Activated CD8-positive, alpha-beta T cell treated with anti-CD3 and anti-CD28 coated beads for 36 hours (primary cell): ENCODE measurements at regions not wholly inside any gene's neighbourhood (a gene's known extent, or its start where the extent isn't known, plus 50 kb on each side); places are given as distances from the start of the nearest gene placed in this dataset.

Experiments used
- ATAC-seq: fragments of 200-7000 bp; cut with Tn5 transposase; one replicate; pipeline ENCODE4 v1.10.0; 2021; ENCODE audit warnings: mild to moderate bottlenecking, moderate library complexity
- CTCF ChIA-PET: fragments of 350-600 bp; sonication (Branson Sonifier 250); formaldehyde crosslinking; loops from one replicate; lab custom pipeline; 2021; ENCODE audit warnings: antibody characterized with exemption; lab: Charles Lee
- POLR2A ChIA-PET: fragments of 350-600 bp; sonication (Branson Sonifier 250); formaldehyde crosslinking; loops from one replicate; lab custom pipeline; 2021; ENCODE audit warnings: antibody characterized with exemption; lab: Charles Lee
- DNase-seq: peaks from one replicate; pipeline ENCODE4 v3.0.0-alpha.2; 2020
- H3K27ac Mint-ChIP-seq: one replicate; pipeline ENCODE4 v1.8.0; 2021; ENCODE audit warnings: mild to moderate bottlenecking, mixed read lengths
- H3K27me3 Mint-ChIP-seq: one replicate; pipeline ENCODE4 v1.8.0; 2021; ENCODE audit warnings: mixed read lengths
- H3K36me3 Mint-ChIP-seq: one replicate; pipeline ENCODE4 v1.8.0; 2021; ENCODE audit warnings: low read depth, mixed read lengths
- H3K4me1 Mint-ChIP-seq: one replicate; pipeline ENCODE4 v1.8.0; 2021; ENCODE audit warnings: low read depth, mixed read lengths
- H3K4me3 Mint-ChIP-seq: one replicate; pipeline ENCODE4 v1.8.0; 2021; ENCODE audit warnings: mild to moderate bottlenecking, moderate library complexity, mixed read lengths
- H3K9me3 Mint-ChIP-seq: one replicate; pipeline ENCODE4 v1.8.0; 2021; ENCODE audit warnings: mixed read lengths
- intact Hi-C: fragments of 100-400 bp; cut with micrococcal nuclease; formaldehyde crosslinking; loops from one replicate; pipeline ENCODE4 v1.10.0; 2022
- TF ChIP-seq, protein P1 (sequence below): fragments of 200-600 bp; IDR thresholded peaks from one replicate; pipeline ENCODE4 v1.8.0; 2022; ENCODE audit warnings: antibody characterized with exemption, mild to moderate bottlenecking

DNA sequence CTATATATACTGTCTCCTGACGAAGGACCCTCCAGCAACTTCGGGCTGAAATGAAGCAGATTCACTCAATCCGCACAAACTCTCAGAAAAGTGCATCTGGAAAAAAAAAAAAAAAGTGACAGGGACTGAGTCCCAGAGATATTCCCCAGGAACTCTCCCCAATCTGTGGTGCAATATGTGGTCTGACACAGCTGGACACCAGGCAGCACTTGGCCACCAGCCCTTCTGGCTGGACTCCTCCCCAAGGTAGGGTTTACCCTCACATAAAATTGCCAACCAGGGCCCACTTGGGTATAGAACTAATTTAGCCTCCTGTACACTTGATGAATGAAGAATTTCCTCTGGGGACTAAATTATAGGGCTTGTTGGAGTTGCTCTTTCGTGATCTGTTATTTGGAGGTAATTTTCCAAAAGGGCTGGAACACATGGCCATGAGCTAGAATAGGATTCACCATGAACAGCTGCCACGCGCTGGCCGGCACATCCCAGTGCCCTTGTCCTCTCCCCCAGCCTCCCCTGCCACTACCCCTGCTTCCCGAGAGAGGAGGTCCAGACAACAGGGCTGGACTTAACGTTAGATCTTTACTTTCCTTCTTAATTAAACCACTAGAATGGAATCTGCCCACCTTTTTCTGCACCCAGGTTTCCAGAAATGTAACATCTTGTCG lies 379.2 kb downstream of the BMP2 start:
- CTCF ChIA-PET = no interaction called here
- DNase-seq = no peak

DNA sequence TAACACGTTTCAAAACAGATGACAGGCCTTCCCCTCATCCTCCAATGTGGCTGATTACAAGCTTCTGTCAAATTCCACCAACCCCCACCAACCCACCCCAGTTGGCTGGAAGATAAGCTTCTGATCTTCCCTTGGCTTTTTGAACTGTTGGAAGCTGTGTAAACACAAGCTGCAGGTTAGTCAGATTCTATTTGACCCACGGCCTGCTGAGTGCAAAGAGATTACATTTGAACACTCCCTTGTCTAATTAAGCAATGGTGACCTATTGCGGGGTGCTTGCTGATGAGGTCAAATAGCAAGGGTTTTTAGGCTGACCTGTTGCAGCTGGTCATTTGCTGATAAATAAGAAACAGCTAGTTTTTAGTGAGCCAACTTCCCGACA lies 379.7 kb downstream of the BMP2 start:
- Mint-ChIP-seq H3K27ac (no peak overlapping the region), H3K36me3 (no peaks in the 10 kb centered on the region), H3K4me3 (no peak overlapping the region), H3K27me3 (no peaks in the 10 kb centered on the region), H3K4me1 (no peaks in the 10 kb centered on the region), H3K9me3 (peaks cover 6% of the 10 kb centered on the region)
- ATAC-seq (no peak), DNase-seq (no peak)
- POLR2A ChIA-PET = no interaction called here
- intact Hi-C loops = no loop called here
- CTCF ChIA-PET = no interaction called here
- TF ChIP-seq, protein P1, sequence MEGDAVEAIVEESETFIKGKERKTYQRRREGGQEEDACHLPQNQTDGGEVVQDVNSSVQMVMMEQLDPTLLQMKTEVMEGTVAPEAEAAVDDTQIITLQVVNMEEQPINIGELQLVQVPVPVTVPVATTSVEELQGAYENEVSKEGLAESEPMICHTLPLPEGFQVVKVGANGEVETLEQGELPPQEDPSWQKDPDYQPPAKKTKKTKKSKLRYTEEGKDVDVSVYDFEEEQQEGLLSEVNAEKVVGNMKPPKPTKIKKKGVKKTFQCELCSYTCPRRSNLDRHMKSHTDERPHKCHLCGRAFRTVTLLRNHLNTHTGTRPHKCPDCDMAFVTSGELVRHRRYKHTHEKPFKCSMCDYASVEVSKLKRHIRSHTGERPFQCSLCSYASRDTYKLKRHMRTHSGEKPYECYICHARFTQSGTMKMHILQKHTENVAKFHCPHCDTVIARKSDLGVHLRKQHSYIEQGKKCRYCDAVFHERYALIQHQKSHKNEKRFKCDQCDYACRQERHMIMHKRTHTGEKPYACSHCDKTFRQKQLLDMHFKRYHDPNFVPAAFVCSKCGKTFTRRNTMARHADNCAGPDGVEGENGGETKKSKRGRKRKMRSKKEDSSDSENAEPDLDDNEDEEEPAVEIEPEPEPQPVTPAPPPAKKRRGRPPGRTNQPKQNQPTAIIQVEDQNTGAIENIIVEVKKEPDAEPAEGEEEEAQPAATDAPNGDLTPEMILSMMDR = no peak

More for the DNA sequence above, 379.2 kb downstream of the BMP2 start:
- POLR2A ChIA-PET = no interaction called here
- H3K36me3 Mint-ChIP-seq = no peaks in the 10 kb centered on the region
- H3K4me3 Mint-ChIP-seq = no peak overlapping the region
- no peaks in the 10 kb centered on the region for H3K4me1 Mint-ChIP-seq
- H3K27ac Mint-ChIP-seq = no peak overlapping the region
- no peaks in the 10 kb centered on the region for H3K27me3 Mint-ChIP-seq
- ATAC-seq = no peak
- peaks cover 6% of the 10 kb centered on the region for H3K9me3 Mint-ChIP-seq
- intact Hi-C loops = no loop called here
- TF ChIP-seq, protein P1 = no peak

DNA sequence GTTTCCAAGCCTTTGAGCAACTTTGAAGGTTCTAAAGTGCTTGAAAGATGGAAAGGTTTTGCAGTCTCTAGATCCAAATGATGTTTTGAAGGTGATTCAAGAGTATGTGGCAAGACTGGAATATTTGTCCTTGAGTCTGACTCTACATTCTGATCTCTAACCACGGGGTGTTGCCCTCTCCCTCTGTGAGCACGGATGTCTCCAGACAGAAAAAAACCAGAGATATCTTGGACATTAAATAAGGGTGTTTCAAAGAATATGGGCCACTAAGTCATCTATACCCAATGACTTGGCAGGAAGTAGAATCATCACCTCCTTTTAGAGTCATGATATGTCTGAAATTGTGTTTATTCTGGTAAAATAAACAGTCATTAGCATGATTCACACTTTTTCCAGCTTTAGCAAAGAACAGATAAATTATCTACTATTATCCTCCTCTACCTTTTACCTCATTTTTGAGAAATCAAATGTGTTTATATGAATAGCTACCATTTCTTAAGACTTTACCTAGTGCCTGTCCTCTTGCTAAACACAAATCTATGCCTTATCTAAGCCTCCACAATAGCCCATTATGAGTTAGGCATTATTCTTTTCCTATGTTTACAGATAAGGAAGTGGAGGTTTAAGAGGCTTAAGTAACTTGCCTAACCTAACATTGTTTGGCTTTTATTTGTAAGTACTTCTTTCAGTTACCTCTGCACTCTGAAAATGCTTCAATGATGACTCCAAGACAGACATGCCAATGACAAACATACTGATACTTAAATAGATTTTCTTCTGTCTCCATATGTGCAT lies 384.4 kb downstream of the BMP2 start:
- TF ChIP-seq, protein P1 = no peak
- intact Hi-C loops = no loop called here

DNA sequence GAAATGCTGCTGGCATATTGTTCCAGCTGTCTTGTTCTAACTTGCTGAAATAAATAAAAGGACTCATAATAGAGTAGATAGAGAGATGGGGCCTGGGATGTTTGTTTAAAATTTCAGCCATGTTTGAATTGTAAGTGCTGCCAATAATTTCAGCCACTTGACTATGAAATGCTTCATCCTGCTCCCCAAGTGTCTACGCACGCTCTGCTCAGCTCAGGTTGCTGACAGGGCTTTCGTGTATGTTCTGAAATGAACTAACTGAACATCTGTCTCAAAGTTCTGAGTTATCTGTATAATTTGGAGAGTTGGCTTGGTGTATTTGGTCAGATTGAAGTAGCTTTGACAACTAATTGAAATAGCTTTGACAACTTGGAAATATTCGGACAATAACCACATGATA lies 387.8 kb downstream of the BMP2 start:
- Mint-ChIP-seq H3K27me3 (no peaks in the 10 kb centered on the region), H3K4me1 (no peaks in the 10 kb centered on the region), H3K27ac (no peak overlapping the region), H3K36me3 (no peaks in the 10 kb centered on the region), H3K4me3 (no peak overlapping the region), H3K9me3 (no peaks in the 10 kb centered on the region)
- TF ChIP-seq, protein P1 = no peak
- ATAC-seq (no peak), DNase-seq (no peak)
- CTCF ChIA-PET = no interaction called here
- intact Hi-C loops = no loop called here
- POLR2A ChIA-PET = no interaction called here

More for the DNA sequence above, 384.4 kb downstream of the BMP2 start:
- ATAC-seq (no peak), DNase-seq (no peak)
- POLR2A ChIA-PET = no interaction called here
- CTCF ChIA-PET = no interaction called here
- Mint-ChIP-seq H3K9me3 (no peaks in the 10 kb centered on the region), H3K36me3 (no peaks in the 10 kb centered on the region), H3K27me3 (no peaks in the 10 kb centered on the region), H3K4me3 (no peak overlapping the region), H3K27ac (no peak overlapping the region), H3K4me1 (no peaks in the 10 kb centered on the region)

DNA sequence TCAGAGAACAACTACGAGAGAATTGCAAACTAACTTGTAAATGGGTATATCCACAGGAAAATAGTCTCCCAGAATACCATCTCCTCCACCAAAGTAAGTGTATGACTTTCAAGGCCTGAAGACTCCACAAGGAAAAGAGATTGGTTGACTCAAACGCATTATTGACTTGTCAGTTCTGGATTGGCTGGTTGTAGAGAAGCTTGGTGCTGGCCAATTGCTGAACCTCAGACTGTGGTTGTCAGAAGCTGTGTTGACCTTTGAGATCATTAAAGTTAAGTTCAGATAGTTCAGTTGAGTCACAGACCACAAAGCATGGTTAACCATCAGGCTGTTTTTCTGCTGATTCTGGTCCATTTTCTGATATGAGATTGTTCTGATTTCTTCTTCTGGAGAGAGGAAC lies 388.3 kb downstream of the BMP2 start:
- TF ChIP-seq, protein P1 = no peak
- DNase-seq (no peak), ATAC-seq (no peak)
- H3K27ac Mint-ChIP-seq = no peak overlapping the region
- no peaks in the 10 kb centered on the region for H3K4me1 Mint-ChIP-seq
- H3K27me3 Mint-ChIP-seq = no peaks in the 10 kb centered on the region
- H3K4me3 Mint-ChIP-seq = no peak overlapping the region
- intact Hi-C loops = no loop called here
- no peaks in the 10 kb centered on the region for H3K36me3 Mint-ChIP-seq
- CTCF ChIA-PET = no interaction called here
- POLR2A ChIA-PET = no interaction called here
- no peaks in the 10 kb centered on the region for H3K9me3 Mint-ChIP-seq
